ENCODE measurements at regions not wholly inside any gene's neighbourhood (a gene's known extent, or its start where the extent isn't known, plus 50 kb on each side); places are given as distances from the start of the nearest gene placed in this dataset.

DNA sequence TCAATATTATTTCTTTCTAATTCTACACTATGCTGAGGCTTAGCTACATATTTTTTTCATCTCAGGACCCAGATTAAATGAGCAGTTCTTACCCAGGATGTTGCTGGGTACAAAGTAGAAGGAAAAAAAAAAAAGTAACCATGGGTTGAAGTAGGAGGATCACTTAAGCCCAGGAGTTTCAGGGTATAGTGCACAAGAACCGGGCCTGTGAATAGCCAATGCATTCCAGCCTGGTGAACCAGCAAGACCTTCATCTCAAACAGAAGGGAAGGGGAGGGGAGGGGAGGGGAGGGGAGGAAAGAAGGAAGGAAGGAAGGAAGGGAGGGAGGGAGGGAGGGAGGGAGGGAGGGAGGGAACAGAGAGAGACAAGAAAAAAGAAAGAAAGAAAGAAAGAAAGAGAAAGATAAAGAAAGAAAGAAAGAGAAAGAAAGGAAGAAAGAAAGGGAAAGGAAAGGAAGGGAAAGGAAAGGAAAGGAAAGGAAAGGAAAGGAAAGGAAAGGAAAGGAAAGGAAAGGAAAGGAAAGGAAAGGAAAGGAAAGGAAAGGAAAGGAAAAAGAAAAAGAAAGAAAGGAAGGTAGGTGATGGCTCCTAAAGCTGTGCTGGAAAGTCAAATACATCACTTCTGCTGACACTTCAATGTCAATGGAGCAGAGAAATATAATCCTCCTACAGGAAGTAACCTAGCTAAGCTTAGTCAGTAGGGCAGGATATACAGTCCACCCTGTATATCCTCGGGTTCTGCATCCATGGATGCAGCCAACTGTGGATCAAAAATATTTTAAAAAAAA lies 206.8 kb upstream of the TGFBR2 start:
- Histone ChIP-seq H3K9me2 (replicated peaks; ENCODE audit: low read depth, low read length) (no peaks in the 10 kb centered on the region), H3F3A (ENCODE audit: low read depth) (no peaks in the 10 kb centered on the region), H3K4me3 (ENCODE audit: low read length, poor library complexity, severe bottlenecking) (no peak overlapping the region), H3K9ac (ENCODE audit: low read depth, low read length, poor library complexity, severe bottlenecking) (no peak overlapping the region), H4K20me1 (ENCODE audit: insufficient read depth, low read length, poor library complexity, severe bottlenecking) (no peaks in the 10 kb centered on the region), H3K27me3 (ENCODE audit: insufficient read depth, low read length, poor library complexity, severe bottlenecking) (no peaks in the 10 kb centered on the region), H2AFZ (ENCODE audit: low read length) (no peak overlapping the region), H3K4me1 (ENCODE audit: insufficient read depth, low read length, poor library complexity, severe bottlenecking) (peaks cover 12% of the 10 kb centered on the region), H3K36me3 (ENCODE audit: insufficient read depth, low read length) (no peaks in the 10 kb centered on the region), H3K79me2 (ENCODE audit: insufficient read depth, low read length) (no peaks in the 10 kb centered on the region), H3K9me3 (ENCODE audit: insufficient read depth, low read depth, low read length) (no peaks in the 10 kb centered on the region), H3K4me2 (ENCODE audit: low read depth, low read length, poor library complexity, severe bottlenecking) (no peak overlapping the region)
- no peak for TF ChIP-seq EZH2phosphoT487 (IDR thresholded peaks at IDR 0.05; ENCODE audit: borderline replicate concordance)

GRCh38 chr3:30400926-30401325 lies 205.5 kb upstream of the TGFBR2 start:
- Histone ChIP-seq H3K4me3 (ENCODE audit: low read length, poor library complexity, severe bottlenecking) (no peak overlapping the region), H3K4me2 (ENCODE audit: low read depth, low read length, poor library complexity, severe bottlenecking) (peak overlapping the region; percentile 29), H3K4me1 (ENCODE audit: insufficient read depth, low read length, poor library complexity, severe bottlenecking) (peaks cover 12% of the 10 kb centered on the region), H3K79me2 (ENCODE audit: insufficient read depth, low read length) (no peaks in the 10 kb centered on the region), H3K9me2 (replicated peaks; ENCODE audit: low read depth, low read length) (no peaks in the 10 kb centered on the region), H4K20me1 (ENCODE audit: insufficient read depth, low read length, poor library complexity, severe bottlenecking) (no peaks in the 10 kb centered on the region), H2AFZ (ENCODE audit: low read length) (peak overlapping the region; percentile 32; the same call in 1 of the 2 replicates), H3K36me3 (ENCODE audit: insufficient read depth, low read length) (no peaks in the 10 kb centered on the region), H3K9me3 (ENCODE audit: insufficient read depth, low read depth, low read length) (no peaks in the 10 kb centered on the region), H3F3A (ENCODE audit: low read depth) (no peaks in the 10 kb centered on the region), H3K9ac (ENCODE audit: low read depth, low read length, poor library complexity, severe bottlenecking) (no peak overlapping the region), H3K27me3 (ENCODE audit: insufficient read depth, low read length, poor library complexity, severe bottlenecking) (no peaks in the 10 kb centered on the region)
- TF ChIP-seq CTCF (conservative IDR thresholded peaks at IDR 0.05; ENCODE audit: low read length) (no peak), EZH2phosphoT487 (IDR thresholded peaks at IDR 0.05; ENCODE audit: borderline replicate concordance) (no peak)

GRCh38 chr3:30401971-30402370 lies 204.4 kb upstream of the TGFBR2 start:
- H3K4me2 ChIP-seq (ENCODE audit: low read depth, low read length, poor library complexity, severe bottlenecking) = no peak overlapping the region
- H3K36me3 ChIP-seq (ENCODE audit: insufficient read depth, low read length) = no peaks in the 10 kb centered on the region
- no peaks in the 10 kb centered on the region for H3F3A ChIP-seq (ENCODE audit: low read depth)
- H3K4me1 ChIP-seq (ENCODE audit: insufficient read depth, low read length, poor library complexity, severe bottlenecking) = peaks cover 12% of the 10 kb centered on the region
- no peaks in the 10 kb centered on the region for H3K27me3 ChIP-seq (ENCODE audit: insufficient read depth, low read length, poor library complexity, severe bottlenecking)
- H4K20me1 ChIP-seq (ENCODE audit: insufficient read depth, low read length, poor library complexity, severe bottlenecking) = no peaks in the 10 kb centered on the region
- no peak overlapping the region for H3K4me3 ChIP-seq (ENCODE audit: low read length, poor library complexity, severe bottlenecking)
- H3K9ac ChIP-seq (ENCODE audit: low read depth, low read length, poor library complexity, severe bottlenecking) = no peak overlapping the region
- TF ChIP-seq CTCF (conservative IDR thresholded peaks at IDR 0.05; ENCODE audit: low read length) (no peak), EZH2phosphoT487 (IDR thresholded peaks at IDR 0.05; ENCODE audit: borderline replicate concordance) (no peak)
- no peaks in the 10 kb centered on the region for H3K9me3 ChIP-seq (ENCODE audit: insufficient read depth, low read depth, low read length)
- H2AFZ ChIP-seq (ENCODE audit: low read length) = no peak overlapping the region
- H3K79me2 ChIP-seq (ENCODE audit: insufficient read depth, low read length) = no peaks in the 10 kb centered on the region
- no peaks in the 10 kb centered on the region for H3K9me2 ChIP-seq (replicated peaks; ENCODE audit: low read depth, low read length)

DNA sequence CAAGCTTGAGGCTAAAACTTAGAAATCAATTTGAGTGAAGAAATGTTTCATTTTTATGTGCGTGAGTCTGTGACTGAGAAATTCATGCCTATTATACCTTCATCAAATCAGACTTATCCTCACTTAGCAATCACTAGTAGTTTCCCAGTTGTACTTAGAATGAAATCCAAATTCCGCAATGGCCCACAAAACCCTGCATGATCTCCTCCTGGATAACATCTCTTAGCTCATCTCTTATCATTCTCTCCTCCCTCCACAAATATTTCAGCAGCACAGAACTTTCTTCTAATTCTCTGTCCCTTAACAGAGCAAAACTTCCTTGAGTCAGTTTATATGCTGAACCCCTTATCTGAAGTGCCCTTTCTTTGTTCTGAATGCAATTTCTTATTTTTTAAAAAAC lies 198.8 kb upstream of the TGFBR2 start:
- Histone ChIP-seq H4K20me1 (ENCODE audit: insufficient read depth, low read length, poor library complexity, severe bottlenecking) (no peaks in the 10 kb centered on the region), H3F3A (ENCODE audit: low read depth) (no peaks in the 10 kb centered on the region), H3K4me1 (ENCODE audit: insufficient read depth, low read length, poor library complexity, severe bottlenecking) (no peaks in the 10 kb centered on the region), H3K27me3 (ENCODE audit: insufficient read depth, low read length, poor library complexity, severe bottlenecking) (no peaks in the 10 kb centered on the region), H3K9me3 (ENCODE audit: insufficient read depth, low read depth, low read length) (peaks cover 6% of the 10 kb centered on the region; the same call in 1 of the 2 replicates), H3K4me3 (ENCODE audit: low read length, poor library complexity, severe bottlenecking) (no peak overlapping the region), H3K4me2 (ENCODE audit: low read depth, low read length, poor library complexity, severe bottlenecking) (no peak overlapping the region), H3K79me2 (ENCODE audit: insufficient read depth, low read length) (no peaks in the 10 kb centered on the region), H2AFZ (ENCODE audit: low read length) (no peak overlapping the region), H3K36me3 (ENCODE audit: insufficient read depth, low read length) (no peaks in the 10 kb centered on the region), H3K9me2 (replicated peaks; ENCODE audit: low read depth, low read length) (no peaks in the 10 kb centered on the region; the same call in 1 of the 2 replicates), H3K9ac (ENCODE audit: low read depth, low read length, poor library complexity, severe bottlenecking) (no peak overlapping the region)
- TF ChIP-seq CTCF (conservative IDR thresholded peaks at IDR 0.05; ENCODE audit: low read length) (no peak), EZH2phosphoT487 (IDR thresholded peaks at IDR 0.05; ENCODE audit: borderline replicate concordance) (no peak)
